ENCODE measurements at regions not wholly inside any gene's neighbourhood (a gene's known extent, or its start where the extent isn't known, plus 50 kb on each side); places are given as distances from the start of the nearest gene placed in this dataset.

DNA sequence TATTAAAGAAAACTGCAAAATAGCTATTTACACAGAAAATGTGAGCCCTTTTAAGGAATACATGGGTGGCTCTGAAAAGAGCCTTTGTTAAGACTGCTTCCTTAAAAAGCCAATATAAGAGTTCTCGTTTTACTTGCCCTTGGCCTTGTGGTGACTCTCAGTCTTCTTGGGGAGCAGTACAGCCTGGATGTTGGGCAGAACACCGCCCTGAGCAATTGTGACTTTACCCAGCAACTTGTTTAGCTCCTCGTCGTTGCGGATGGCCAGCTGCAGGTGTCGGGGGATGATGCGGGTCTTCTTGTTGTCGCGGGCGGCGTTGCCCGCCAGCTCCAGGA, 111.5 kb downstream of the HFE start:
- TF ChIP-seq, protein P1, sequence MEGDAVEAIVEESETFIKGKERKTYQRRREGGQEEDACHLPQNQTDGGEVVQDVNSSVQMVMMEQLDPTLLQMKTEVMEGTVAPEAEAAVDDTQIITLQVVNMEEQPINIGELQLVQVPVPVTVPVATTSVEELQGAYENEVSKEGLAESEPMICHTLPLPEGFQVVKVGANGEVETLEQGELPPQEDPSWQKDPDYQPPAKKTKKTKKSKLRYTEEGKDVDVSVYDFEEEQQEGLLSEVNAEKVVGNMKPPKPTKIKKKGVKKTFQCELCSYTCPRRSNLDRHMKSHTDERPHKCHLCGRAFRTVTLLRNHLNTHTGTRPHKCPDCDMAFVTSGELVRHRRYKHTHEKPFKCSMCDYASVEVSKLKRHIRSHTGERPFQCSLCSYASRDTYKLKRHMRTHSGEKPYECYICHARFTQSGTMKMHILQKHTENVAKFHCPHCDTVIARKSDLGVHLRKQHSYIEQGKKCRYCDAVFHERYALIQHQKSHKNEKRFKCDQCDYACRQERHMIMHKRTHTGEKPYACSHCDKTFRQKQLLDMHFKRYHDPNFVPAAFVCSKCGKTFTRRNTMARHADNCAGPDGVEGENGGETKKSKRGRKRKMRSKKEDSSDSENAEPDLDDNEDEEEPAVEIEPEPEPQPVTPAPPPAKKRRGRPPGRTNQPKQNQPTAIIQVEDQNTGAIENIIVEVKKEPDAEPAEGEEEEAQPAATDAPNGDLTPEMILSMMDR (IDR thresholded peaks at IDR 0.05): no peak
- Histone ChIP-seq H3K4me2 (ENCODE audit: low read length) (peak overlapping the region; percentile 60), H3K27me3 (ENCODE audit: control insufficient read depth, insufficient read depth, low read length) (no peaks in the 10 kb centered on the region), H3K36me3 (ENCODE audit: control insufficient read depth, insufficient read depth, low read length) (no peaks in the 10 kb centered on the region), H3K9ac (no peak overlapping the region), H3K27ac (peak overlapping the region; percentile 86), H3K4me3 (ENCODE audit: low read depth, low read length) (peak overlapping the region; percentile 95), H2AFZ (peak overlapping the region; percentile 71), H3K9me3 (ENCODE audit: control insufficient read depth, low read length) (no peaks in the 10 kb centered on the region), H3K4me1 (no peaks in the 10 kb centered on the region), H3K79me2 (no peaks in the 10 kb centered on the region)

DNA sequence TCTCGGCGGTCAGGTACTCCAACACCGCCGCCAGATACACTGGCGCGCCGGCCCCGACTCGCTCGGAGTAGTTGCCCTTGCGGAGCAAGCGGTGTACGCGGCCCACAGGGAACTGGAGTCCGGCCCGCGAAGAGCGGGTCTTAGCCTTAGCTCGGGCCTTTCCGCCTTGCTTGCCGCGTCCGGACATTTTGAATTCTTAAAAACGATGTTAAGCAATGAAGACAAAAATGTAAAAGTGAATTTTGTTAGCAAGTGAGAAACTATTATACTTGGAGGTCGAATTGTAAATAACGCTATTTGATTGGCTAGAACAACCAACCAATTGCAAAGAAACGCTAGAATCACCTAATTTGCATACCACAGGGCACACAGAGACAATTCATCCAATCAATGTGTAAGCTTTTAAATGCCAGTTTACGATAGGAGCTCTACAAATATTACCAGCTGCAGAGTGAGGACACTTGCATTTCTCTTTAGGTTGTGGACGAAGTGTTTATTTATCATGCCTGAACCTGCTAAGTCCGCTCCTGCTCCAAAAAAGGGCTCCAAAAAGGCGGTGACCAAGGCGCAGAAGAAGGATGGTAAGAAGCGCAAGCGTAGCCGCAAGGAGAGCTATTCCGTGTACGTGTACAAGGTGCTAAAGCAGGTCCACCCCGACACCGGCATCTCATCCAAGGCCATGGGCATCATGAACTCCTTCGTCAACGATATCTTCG, 112.0 kb downstream of the HFE start:
- no peaks in the 10 kb centered on the region for H3K9me3 ChIP-seq (ENCODE audit: control insufficient read depth, low read length)
- H3K4me3 ChIP-seq (ENCODE audit: low read depth, low read length): peak overlapping the region; percentile 95
- TF ChIP-seq, protein P1 (IDR thresholded peaks at IDR 0.05): no peak
- H3K27ac ChIP-seq: peak overlapping the region; percentile 86
- H3K36me3 ChIP-seq (ENCODE audit: control insufficient read depth, insufficient read depth, low read length): no peaks in the 10 kb centered on the region
- H3K79me2 ChIP-seq: no peaks in the 10 kb centered on the region
- peak overlapping the region; percentile 60 for H3K4me2 ChIP-seq (ENCODE audit: low read length)
- H3K4me1 ChIP-seq: no peaks in the 10 kb centered on the region
- H3K27me3 ChIP-seq (ENCODE audit: control insufficient read depth, insufficient read depth, low read length): no peaks in the 10 kb centered on the region
- no peak overlapping the region for H3K9ac ChIP-seq
- H2AFZ ChIP-seq: peak overlapping the region; percentile 71

DNA sequence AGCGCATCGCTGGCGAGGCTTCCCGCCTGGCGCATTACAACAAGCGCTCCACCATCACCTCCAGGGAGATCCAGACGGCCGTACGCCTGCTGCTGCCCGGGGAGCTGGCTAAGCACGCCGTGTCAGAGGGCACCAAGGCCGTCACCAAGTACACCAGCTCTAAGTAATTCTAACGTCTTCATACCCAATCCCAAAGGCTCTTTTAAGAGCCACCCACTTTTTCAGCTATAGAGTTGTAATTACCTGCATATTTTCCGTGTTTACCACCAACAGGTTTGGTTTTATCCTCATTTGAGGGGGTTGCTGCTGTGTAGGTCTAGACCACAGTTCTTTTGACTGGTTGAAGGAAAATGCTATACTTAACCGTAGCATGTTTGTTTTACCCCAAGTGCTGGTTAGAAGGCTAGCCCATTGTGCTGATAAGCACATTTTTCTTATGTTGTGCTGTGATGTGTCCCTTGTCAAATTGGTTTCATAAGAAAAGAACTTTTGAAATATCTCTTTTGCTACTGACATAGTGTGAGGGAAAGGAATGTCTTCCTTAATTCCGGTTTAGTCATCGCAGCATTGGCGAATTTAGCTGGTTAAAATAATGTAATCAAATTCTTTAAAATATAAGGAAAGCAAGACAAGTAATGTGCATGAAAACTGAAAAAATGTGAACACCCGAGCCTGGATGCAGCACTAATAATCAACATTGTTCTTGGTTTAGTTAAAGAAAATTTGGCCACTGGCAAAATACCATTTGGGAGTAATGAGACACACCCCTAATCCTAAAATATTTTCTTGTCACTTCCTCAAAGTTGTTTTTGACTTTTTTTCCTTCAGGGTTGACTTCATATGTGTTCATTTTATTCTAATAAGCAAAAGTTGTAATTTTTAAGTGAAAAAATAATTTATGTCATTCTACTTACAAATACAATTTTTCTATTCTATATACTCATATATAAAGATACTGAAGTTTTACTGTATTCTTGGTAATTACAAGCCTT, 112.8 kb downstream of the HFE start:
- TF ChIP-seq, protein P1 (IDR thresholded peaks at IDR 0.05): no peak
- H3K79me2 ChIP-seq: no peaks in the 10 kb centered on the region
- H3K9me3 ChIP-seq (ENCODE audit: control insufficient read depth, low read length): no peaks in the 10 kb centered on the region
- H3K4me2 ChIP-seq (ENCODE audit: low read length): peak overlapping the region; percentile 60
- peak overlapping the region; percentile 64 for H2AFZ ChIP-seq
- no peak overlapping the region for H3K9ac ChIP-seq
- H3K27me3 ChIP-seq (ENCODE audit: control insufficient read depth, insufficient read depth, low read length): no peaks in the 10 kb centered on the region
- peak overlapping the region; percentile 86 for H3K27ac ChIP-seq
- no peaks in the 10 kb centered on the region for H3K4me1 ChIP-seq
- H3K4me3 ChIP-seq (ENCODE audit: low read depth, low read length): peak overlapping the region; percentile 95
- no peaks in the 10 kb centered on the region for H3K36me3 ChIP-seq (ENCODE audit: control insufficient read depth, insufficient read depth, low read length)

DNA sequence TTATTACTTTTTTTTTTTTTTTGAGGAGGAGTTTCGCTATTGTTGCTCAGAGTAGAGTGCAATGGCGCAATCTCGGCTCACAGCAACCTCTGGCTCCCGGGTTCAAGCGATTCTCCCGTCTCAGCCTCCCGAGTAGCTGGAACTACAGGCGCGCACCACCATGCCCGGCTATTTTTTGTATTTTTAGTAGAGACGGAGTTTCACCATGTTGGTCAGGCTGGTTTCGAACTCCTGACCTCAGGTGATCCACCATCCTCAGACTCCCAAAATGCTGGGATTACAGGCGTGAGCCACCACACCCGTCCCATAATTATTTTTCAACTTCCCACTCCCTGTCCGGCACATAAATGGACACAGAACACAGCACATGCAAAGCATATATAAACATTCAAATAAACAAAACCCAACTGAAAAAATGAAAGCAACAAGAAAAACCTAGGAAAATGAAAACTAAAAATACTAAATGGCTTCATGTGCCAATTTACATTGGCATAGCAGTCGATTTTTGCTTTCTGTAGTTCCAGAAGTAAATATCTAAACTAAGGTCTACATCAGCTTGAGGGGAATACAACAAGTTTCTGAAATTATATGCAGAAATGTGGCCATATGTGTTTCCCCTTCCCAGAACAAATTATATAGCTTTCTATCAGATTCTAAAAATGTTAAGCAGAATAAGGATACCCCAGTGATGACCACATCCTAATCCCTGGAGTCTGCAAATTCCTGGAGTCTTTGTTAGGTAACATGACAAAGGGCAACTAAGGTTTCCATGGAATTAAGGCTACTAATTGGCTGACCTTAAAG, 113.9 kb downstream of the HFE start:
- no peaks in the 10 kb centered on the region for H3K9me3 ChIP-seq (ENCODE audit: control insufficient read depth, low read length)
- TF ChIP-seq, protein P1 (IDR thresholded peaks at IDR 0.05): no peak
- no peaks in the 10 kb centered on the region for H3K79me2 ChIP-seq
- no peaks in the 10 kb centered on the region for H3K36me3 ChIP-seq (ENCODE audit: control insufficient read depth, insufficient read depth, low read length)
- H3K4me3 ChIP-seq (ENCODE audit: low read depth, low read length): no peak overlapping the region
- no peak overlapping the region for H3K9ac ChIP-seq
- no peaks in the 10 kb centered on the region for H3K27me3 ChIP-seq (ENCODE audit: control insufficient read depth, insufficient read depth, low read length)
- H2AFZ ChIP-seq: no peak overlapping the region
- H3K27ac ChIP-seq: no peak overlapping the region
- H3K4me2 ChIP-seq (ENCODE audit: low read length): no peak overlapping the region
- H3K4me1 ChIP-seq: no peaks in the 10 kb centered on the region
